ENCODE measurements at regions not wholly inside any gene's neighbourhood (a gene's known extent, or its start where the extent isn't known, plus 50 kb on each side); places are given as distances from the start of the nearest gene placed in this dataset.

DNA sequence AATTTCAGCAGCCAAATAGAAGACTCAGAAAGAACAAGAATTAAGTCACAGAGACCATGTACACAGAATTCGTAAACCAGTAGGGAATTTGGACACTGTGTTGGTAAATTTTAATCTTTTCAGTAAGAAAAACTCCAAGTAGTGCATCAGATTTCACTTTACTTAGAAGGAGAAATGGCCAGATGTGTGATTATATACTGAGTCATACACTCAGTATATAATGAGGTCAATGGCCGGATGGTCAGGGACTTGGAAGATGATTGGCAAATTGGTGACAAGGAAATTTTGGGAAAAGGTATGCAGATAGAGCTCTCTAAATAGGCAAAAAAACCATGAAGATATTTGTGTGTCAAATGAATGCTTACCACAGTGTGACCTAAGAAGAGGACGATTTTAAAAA is 399.8 kb upstream of the LRRC7 start:
- peak; percentile 16 for DNase-seq

DNA sequence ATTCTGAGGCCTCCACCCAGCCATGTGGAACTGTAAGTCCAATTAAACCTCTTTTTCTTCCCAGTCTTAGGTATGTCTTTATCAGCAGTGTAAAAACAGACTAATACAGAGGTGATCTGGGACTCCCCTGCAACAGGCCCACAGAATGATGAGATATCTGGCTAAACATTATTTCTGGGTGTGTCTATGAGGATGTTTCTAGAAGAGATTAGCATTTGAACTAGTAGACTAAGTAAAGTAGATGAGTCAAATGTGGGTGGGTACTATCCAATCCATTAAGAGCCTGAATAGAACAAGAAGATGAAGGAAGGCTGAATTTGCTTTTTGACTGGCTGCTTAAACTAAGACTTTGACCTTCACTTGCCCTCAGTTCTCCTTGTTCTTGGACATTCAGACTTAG is 396.5 kb upstream of the LRRC7 start:
- peak; percentile 70 for DNase-seq

DNA sequence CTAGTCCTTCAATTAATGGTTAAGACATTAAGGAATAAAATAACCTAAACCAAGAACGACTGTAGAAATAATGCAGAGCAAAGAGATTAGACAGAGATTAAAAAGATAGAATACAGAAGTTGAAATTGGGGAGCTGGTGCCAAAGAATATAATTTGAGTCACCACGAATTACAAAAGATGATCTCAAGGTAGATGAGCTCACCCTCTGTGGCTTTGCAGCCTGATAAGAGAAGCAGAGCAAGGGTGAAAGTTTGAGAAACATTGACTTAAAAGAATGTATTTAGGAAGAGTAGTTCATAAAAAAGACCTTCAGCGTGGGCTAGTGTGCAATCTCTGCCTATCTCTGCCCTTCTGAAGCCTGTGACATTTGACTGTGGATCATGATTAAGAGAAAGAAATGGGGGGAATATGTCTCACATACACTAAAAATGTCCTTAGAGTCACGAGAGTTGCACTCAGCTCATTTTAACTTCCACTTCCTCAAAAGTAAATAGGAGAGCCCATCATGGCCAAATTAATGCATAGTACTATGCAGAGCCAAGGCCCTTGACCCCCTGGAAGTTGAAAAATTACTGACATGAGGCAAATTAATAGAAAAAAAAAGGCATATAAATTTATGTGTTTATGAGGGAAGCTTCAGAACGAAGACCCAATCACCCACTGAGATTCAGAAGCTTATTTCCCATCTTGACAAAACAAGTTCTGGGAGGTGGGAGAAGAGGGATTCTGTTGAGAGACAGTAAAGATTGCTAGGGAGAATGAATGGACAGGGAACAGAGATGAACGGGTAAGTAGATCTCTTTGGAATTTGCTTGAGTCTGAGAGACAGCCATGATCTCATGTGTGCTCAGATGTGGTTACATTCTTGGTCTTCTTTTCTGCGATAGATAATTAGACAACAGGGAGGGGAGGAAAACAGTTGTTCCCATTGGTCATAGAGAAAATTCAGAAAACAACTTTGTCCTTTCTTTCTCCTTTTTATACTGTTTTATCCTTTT is 395.4 kb upstream of the LRRC7 start:
- peak; percentile 88 for DNase-seq

DNA sequence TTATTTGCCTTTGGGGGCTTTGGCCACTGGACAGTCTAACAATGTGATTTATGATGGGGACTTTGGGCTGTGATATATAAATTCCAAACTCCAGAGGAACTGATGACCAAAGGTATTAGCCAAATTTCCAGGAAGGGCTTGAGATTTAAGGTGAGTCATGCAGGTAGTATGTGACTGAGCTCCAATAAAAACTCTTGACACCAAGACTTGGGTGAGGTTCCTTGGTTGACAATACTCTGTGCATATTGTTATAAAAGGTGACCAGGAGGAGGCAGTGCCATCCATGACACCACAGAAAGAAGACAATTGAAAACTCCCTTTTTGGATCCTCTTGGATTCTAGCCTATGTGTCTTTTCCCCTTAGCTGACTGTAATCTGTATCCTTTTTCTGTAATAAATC is 392.7 kb upstream of the LRRC7 start:
- DNase-seq = no peak

DNA sequence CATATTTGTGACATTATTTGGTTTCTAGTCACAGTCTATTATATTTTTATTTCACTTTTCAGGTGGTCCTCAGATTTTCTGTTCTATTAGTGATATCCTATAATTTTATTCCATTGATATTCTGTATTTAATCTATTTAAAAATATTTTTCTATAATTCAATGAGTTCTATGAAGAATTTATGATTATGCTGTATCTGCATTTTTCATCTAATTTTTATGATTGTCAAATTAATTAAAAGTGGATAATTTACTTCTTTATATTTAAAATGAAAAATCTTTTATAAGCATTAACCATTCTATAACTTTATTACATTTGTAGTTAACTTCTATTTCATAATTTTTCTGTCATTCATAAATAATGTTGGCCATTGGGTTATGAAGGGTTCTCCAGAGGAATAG is 387.4 kb upstream of the LRRC7 start:
- no peak for DNase-seq

DNA sequence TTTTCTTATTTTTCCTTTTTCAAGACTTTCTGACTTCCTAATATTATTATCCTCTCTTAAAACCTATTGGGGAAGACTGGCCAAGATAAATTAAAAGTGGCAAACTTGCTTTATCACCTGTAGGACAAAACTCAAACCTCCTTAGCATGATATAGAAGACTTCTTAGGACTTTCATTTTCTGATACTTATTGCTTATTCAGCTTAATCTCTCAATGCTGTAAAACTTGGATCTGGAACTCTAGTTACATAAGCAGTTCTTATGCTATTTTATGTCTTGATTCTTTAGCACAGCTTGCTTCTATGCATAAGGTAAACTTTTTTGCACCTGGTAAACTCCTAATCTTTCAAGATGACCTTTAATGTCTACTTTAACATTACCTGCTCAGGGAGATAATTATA is 382.3 kb upstream of the LRRC7 start:
- no peak for DNase-seq

DNA sequence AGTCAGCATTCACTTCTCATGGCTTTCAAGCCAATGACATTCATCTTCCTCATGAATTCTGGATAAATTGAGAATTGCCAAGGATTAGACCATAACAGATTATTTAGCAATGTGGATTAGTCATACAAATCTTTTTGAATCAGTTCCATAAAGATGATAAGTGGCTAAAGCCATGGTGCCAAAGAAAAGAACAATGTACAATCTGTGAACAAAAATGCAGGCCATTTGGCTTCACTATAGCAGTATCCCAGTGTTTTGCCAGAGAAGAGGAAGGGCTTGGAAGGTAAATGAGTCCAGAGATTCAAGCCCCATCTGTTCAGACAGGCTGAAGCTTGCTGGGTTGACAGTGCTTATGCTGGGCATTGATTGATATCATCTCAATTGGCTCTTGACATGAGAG is 376.4 kb upstream of the LRRC7 start:
- peak; percentile 38 for DNase-seq

DNA sequence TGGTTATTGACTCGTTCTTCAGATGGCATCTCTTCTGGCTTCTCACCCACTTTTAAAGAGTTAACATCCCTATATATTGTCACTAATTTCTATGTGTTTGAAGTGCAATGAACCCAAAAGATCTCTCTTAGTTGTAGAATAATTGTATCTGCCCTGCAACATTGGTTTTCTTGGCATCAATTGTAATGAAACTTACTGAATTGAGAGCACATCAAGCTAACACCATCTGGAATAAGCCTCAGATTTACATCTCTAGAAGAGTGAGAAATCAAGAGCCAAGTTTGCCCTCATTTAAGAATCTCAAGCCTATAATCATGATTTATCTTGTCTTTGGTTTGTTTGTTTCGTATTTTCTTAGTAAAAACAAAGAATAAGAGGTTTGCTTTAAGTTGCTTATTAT is 372.6 kb upstream of the LRRC7 start:
- no peak for DNase-seq

DNA sequence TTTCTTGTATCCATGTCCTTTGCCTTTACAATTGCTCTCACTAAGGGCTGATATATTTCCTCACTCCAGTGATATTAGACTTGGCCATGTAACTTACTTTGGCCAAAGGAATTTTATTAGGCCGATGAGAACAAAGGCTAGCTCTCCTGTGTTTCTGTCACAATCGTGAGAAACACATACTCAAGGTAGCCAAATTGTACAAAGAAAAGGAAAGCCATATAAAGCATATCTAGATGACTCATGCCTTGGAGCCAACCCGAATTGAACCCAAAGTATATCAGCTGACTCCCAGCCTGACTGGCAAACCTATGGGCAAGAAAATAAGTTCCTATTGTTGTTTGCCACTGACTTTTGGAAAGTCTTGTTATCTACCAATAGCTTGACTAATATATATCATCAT is 371.7 kb upstream of the LRRC7 start:
- DNase-seq = no peak

DNA sequence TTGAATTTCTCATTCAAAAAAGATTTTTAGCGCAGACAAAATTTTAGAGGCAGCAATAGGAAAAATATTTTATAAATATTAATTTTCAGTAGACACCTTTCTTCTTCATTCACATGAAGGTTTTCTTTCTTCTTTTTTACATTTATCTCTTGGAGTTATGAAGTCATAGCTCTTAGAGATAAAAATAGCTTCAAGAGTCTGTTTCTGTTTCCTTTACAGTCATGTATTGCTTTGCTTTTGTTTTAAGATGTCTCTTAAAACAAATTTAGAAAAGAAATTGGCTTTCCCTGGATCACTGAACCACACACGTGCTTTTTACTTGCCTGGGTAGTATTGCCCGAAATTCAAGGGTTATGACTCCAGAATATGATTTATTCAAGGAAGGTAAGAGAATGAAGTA is 369.9 kb upstream of the LRRC7 start:
- DNase-seq = no peak

DNA sequence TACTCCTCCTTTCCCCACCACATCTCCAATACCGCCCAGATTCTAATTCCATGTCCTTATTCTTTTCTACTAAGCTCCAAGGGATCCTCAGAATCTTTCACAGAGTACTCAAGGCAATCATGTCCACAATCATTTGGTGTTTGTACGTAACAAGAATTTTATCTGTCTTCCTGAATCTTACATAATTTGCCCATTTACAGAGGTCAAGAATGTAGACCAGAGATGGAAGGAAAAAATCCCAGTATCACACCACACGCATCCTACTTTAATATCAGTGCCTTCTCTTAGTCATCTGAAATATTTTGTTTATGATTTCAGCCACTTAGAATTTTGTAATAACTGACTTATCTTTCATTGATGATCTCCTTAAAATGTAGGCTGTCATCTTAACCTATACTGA is 366.0 kb upstream of the LRRC7 start:
- peak; percentile 88 for DNase-seq

DNA sequence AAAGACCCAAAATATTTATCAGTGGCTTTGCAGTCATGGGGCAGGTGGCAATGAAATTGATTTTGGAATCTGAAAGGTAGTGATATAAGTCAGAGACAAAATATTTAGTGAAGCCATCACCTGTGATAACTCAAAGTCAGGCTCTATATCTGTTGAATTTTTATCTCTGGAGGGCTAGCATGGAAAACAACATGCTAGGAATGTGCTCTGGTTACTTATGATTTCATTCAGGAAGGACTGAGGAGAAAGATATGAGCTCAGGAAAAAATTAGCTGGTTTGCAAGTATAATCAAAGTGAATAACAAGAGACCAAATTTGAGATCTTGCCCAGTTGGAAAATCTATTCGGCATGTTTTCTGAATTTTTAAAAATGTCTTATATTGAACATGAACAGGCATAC is 364.6 kb upstream of the LRRC7 start:
- DNase-seq = peak; percentile 64

DNA sequence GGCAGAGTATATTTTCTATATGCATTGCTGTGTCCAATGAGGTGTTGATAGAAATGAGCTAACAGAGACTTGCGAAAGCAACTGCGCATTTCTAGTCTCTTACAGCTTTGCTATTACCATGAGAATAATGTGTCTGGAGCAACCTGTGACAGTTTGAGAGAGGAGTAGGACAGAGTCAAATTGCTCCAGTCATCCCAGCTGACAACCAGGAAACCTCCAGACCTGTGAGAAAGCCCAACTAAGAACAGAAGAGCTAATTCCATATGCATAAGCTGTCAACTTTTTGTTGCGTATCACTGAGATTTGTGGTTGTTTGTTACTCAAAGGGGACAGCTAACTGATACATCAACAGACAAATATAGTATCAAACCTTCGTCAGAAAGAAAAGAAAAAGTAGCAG is 354.1 kb upstream of the LRRC7 start:
- no peak for DNase-seq

DNA sequence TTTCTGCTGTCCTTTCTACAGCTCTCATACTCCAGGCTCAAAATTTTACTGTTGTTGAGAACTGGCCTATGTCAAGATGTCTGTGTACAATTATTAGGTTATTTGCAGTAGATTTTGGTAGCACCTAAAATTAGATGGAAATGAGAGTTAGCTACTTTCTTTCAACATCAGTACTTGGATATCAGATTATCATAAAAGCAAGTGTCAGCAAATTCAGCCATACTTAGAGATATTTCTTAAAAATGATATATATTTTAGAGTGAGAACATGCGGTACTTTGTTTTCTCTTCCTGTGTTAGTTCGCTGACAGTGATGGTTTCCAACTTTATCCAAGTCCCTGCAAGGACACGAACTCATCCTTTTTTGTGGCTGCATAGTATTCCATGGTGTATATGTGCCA is 351.8 kb upstream of the LRRC7 start:
- no peak for DNase-seq

DNA sequence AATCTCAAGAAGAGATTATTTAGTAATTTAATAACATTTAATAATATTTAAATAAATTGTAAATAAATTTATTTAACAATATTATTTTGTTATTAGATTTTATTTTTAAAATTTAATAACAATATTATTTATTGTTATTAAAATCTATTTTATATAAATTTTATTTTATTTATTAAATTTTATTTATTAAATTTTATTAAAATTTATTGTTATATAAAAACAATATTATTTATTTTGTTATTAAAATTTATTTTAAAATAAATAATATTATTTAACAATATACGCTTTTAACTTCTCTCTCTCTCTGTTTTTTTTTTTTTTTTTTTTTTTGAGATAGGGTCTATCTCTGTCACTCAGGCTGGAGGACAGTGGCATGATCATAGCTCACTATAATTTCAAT is 347.1 kb upstream of the LRRC7 start:
- DNase-seq = no peak

DNA sequence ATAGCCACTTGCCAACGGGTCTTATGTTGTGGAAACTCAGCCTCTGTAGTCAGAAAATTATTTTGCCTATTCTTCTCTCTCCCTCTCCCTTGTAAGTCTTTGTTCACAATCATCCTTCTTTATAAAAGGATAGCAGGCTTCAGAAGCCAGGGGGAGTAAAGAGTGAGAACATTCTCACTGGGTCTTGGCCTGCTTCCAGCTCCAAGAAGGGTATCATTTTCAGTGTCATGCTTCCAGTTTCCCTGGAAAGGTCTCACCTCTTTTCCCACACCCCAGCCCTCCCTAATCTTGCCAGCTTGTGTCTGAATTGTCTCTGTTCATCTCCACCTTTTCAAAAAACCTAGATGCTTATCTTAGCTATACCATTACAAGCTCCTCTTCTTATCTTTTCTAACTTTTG is 346.2 kb upstream of the LRRC7 start:
- DNase-seq = peak; percentile 10

DNA sequence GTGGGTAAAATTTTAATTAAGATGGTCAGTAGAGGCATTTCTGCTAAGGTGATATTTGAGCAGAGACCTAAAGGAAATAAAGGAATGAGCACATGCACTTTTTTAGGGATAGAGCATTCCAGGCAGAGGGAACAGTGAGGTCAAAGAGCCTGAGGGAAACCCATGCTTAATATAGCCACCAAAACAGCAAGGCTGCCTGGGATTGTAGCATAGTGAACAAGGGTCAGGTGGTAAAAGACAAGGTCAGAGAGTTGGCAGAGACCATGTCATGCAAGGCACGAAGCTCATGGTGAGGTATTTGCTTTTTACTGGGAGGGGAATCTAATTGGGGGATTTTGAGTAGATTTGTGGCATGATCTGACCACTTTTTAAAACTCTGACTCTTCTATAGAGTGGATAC is 344.6 kb upstream of the LRRC7 start:
- DNase-seq = no peak

DNA sequence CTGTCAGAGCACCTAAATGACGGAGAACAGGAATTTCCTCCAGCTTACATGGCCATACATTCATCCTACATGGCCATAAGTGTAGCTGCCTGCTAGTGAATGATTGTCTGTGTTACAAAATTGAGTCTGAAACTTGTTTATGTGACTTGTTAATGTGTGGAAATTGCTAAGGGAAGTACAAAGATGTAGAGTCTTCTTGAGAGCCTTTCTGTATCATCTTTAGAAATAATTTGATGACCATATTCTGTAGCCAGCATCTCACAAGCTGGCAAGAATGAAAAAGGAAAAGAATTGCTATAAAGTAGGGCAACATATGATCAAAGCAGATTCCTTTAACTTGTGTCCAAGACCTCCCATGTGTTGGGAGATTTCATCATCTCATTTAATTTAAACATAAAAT is 339.2 kb upstream of the LRRC7 start:
- no peak for DNase-seq

DNA sequence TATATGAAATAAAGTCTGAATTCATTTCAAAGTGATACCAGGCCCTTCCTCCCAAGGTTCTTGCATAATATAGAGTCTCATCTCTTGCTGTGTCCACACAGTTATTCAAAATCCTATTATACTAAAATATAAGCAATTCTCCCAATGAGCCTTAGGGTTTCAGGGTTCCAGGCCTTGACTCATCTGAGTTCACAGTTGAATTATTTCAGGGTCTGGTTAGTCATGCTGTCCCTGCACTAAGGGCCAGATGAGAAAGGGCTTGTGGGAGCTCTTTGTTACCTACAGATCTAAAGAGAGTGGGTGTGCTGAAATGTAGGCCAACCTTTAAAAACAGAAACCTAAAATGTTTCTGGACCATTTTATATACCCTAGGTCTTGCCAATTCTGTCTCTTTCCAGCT is 337.5 kb upstream of the LRRC7 start:
- DNase-seq = no peak

DNA sequence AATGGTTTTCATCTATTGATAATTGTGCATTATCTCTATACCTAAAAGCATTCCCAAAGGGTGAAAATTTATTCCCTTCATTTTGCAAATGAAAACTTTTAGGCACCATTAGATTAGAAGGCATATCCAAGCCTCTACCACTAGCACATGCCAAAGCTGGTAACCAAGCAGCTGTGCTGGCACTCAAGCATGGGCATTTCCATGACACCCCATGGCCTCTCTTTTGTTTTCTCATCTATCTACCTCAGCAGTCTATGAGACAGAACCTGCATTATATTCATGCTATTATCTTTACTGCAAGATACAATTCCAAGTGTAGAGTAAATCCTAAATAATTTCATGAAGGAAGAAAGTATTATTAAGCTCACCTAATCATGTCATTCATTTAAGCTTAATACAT is 334.3 kb upstream of the LRRC7 start:
- DNase-seq = no peak

DNA sequence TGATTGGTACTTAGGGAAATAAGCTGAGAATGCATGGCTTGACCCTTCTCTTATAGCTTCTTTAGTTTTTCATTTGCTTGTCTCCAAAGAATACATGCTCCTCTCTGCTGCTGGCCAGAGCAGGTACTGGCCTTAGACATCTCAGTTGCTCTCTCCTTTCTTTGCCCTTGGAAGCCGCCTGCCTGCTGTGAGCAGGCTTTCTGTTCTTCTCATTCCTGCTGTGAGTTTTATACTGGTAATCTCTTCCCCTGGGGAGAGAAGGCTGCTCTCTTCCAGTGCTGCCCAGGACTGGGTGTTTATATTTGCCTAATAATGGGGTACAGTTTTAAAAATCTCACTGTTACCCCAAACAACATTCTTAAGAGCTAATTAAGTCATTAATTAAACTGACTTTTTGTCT is 323.5 kb upstream of the LRRC7 start:
- DNase-seq = no peak

DNA sequence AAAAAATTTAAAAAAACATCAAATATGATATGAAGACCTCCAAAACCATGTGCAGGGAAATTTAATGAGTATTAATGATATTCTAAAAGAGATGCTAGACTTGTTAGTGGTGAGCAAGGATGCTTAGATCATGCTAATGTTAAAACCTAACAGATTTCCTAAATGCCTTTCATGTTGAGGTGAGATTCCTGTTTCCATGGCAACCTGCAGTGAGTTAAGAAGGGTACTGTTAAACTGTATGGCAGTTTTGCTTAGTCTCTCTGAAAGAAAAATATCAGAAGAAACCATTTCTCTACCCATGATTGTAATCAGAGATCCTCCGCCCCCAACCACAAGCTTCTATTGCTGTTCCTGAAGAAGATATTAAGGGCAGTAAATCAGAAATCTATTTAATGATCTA is 321.6 kb upstream of the LRRC7 start:
- no peak for DNase-seq

DNA sequence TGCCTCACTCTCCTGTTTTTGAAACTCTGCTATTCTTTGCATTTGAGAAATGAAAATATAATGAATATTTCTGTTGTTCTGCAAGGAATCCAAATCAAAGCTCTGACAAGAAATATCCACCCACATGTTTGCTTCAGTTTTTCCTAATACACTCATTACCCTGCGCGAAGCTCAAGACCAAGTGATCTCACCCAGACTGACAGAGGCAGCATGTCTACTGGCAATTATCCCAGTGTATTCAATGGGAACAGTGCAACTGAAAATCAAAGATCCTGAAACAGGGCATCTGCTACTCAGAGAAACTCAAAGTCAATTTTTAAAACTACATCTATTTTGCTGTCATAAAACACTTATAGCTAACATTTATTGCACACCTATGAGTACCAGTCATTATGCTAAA is 321.0 kb upstream of the LRRC7 start:
- DNase-seq = no peak

DNA sequence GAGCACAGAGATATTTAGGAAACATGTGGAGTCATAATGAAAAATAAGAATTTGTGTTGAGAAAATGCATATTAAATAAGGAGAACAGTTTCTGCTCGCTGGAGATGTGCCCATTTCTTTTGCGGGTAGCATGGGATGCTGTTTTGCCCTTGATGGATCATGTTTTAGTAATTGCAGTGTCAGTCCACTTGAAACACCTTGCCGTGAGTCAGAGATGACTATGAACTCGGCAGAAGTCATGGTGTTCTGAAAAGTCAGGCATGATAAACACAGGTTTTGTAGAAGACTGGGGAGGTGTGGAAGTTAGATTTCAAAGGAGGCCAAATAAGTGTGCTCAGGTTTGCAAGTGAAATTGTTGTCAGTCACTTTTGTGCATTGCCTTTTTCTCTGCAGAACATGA is 315.0 kb upstream of the LRRC7 start:
- no peak for DNase-seq

DNA sequence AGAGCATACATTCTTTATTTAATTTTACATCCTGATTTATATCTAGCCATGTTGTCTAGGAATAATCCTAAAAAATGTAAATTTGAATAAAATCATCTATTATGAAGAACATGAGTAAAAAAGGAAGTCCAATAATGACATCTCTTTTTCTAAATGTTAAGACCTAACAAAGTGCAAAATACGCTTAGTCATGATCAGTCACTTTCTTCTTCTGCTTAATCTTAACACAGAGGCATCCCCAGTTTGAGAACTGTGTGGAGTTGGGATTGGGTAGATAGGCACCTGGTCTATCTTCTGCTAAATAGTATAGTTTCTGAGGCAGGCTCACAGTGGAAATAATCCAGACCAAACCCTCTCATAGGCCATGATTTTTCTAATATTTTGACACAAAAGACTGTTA is 311.7 kb upstream of the LRRC7 start:
- no peak for DNase-seq
